HepG2 (cell line): ENCODE measurements at regions not wholly inside any gene's neighbourhood (a gene's known extent, or its start where the extent isn't known, plus 50 kb on each side); places are given as distances from the start of the nearest gene placed in this dataset.

ENCODE experiments used
- ATAC-seq: fragments of 200-7000 bp; cut with Tn5 transposase; 3 replicates; pipeline ENCODE4 v1.9.1; 2020; ENCODE audit warnings: mild to moderate bottlenecking, moderate library complexity
- BruUV-seq: library from RNA; stranded (reverse); fragments of 400-500 nt; replicated peaks from 2 replicates; lab custom pipeline; 2021; lab: Mats Ljungman, UMichigan
- CTCF ChIA-PET: fragments of 300-600 bp; formaldehyde crosslinking; extraction: SDS; loops from one replicate; lab custom pipeline; 2021; ENCODE audit warnings: low total read pairs, inconsistent platforms, low intra/inter-chr PET ratio; lab: Yijun Ruan, JAX
- POLR2A ChIA-PET: fragments of 350-600 bp; sonication (Branson Sonifier 250); formaldehyde crosslinking; loops from one replicate; lab custom pipeline; 2020; ENCODE audit warnings: antibody characterized with exemption, inconsistent platforms; lab: Yijun Ruan, JAX
- DNase-seq: peaks from one replicate; pipeline ENCODE4 v3.0.0-alpha.2; 2015; ENCODE audit warnings: low spot score
- FAIRE-seq: peaks from 3 replicates; lab custom pipeline; 2011; peaks lifted over from hg19 to GRCh38; lab: Jason Lieb, UNC
- H2AFZ ChIP-seq: one replicate; pipeline ENCODE4 v1.6.1; 2011; ENCODE audit warnings: low read length, inconsistent platforms
- H3K27ac ChIP-seq: fragments of 300-600 bp; 3 replicates; pipeline ENCODE4 v1.8.0; 2011; ENCODE audit warnings: mixed run types, mild to moderate bottlenecking, mixed read lengths, low read length, inconsistent platforms; ENCODE audit not compliant: insufficient read depth; ENCODE audit errors: extremely low read length
- H3K27me3 ChIP-seq, 2 experiments: fragments of 200-600 bp in 1 of 2; 2 replicates in 1 of 2; 3 replicates in 1 of 2; pipeline versions ENCODE4 v1.6.0 to v1.8.0; 2011; ENCODE audit warnings: low read length in 2 of 2, mild to moderate bottlenecking in 2 of 2, moderate library complexity in 2 of 2, inconsistent platforms in 1 of 2; ENCODE audit not compliant: insufficient read depth in 2 of 2, control insufficient read depth in 1 of 2
- H3K36me3 ChIP-seq, 2 experiments: fragments of 200-600 bp in 1 of 2; replicated peaks in 1 of 2; 2 replicates in 1 of 2; 3 replicates in 1 of 2; pipeline versions ENCODE4 v1.5.1 to v1.8.0; 2011; ENCODE audit warnings: low read length in 2 of 2, inconsistent platforms in 1 of 2; ENCODE audit not compliant: insufficient read depth in 2 of 2, control insufficient read depth in 1 of 2
- H3K4me1 ChIP-seq: 2 replicates; pipeline ENCODE4 v1.5.1; 2012; ENCODE audit warnings: low read length, inconsistent platforms; ENCODE audit not compliant: insufficient read depth
- H3K4me2 ChIP-seq: 2 replicates; pipeline ENCODE4 v1.6.0; 2011; ENCODE audit warnings: low read depth, low read length, inconsistent platforms
- H3K4me3 ChIP-seq, 3 experiments: fragments of 200-600 bp in 1 of 3; sonication (generic), shearing (Covaris generic) in 1 of 3; replicated peaks in 1 of 3; 2 replicates each; pipeline ENCODE4 v1.5.1; 2011 to 2016; ENCODE audit warnings: low read length in 3 of 3, inconsistent platforms in 2 of 3, low read depth in 2 of 3, mild to moderate bottlenecking in 2 of 3, control low read depth in 1 of 3, mixed read lengths in 1 of 3; ENCODE audit not compliant: insufficient read depth in 1 of 3
- H3K79me2 ChIP-seq: one replicate; pipeline ENCODE4 v1.6.1; 2011; ENCODE audit warnings: low read length, inconsistent platforms; ENCODE audit not compliant: insufficient read depth
- H3K9ac ChIP-seq: 2 replicates; pipeline ENCODE4 v1.6.0; 2011; ENCODE audit warnings: mild to moderate bottlenecking, low read depth, low read length, inconsistent platforms; ENCODE audit not compliant: insufficient read depth
- H3K9me3 ChIP-seq: 2 replicates; pipeline ENCODE4 v1.5.1; 2012; ENCODE audit warnings: mild to moderate bottlenecking, low read length
- H4K20me1 ChIP-seq: 2 replicates; pipeline ENCODE4 v1.6.0; 2011; ENCODE audit warnings: inconsistent platforms, mild to moderate bottlenecking, low read length, moderate library complexity; ENCODE audit not compliant: insufficient read depth
- BHLHE40 ChIP-seq: IDR thresholded peaks from 2 replicates; pipeline ENCODE4 v1.6.1; 2011; ENCODE audit warnings: low read length, improper control_type of control experiment
- BRD4 ChIP-seq: sonication (generic); formaldehyde crosslinking; IDR thresholded peaks from 2 replicates; pipeline ENCODE4 v1.4.0; 2020; ENCODE audit warnings: missing genetic modification reagents
- DZIP1 ChIP-seq: sonication (generic); formaldehyde crosslinking; IDR thresholded peaks from 2 replicates; pipeline ENCODE4 v1.5.0; 2020; ENCODE audit warnings: mild to moderate bottlenecking, missing genetic modification reagents
- EZH2 ChIP-seq: conservative IDR thresholded peaks from 2 replicates; pipeline ENCODE4 v1.6.1; 2012; ENCODE audit warnings: mild to moderate bottlenecking, low read depth, low read length, moderate library complexity
- ISL2 ChIP-seq: sonication (generic); formaldehyde crosslinking; IDR thresholded peaks from 2 replicates; pipeline ENCODE4 v1.5.0; 2020; ENCODE audit warnings: missing genetic modification reagents
- NKX3-1 ChIP-seq: sonication (generic); formaldehyde crosslinking; IDR thresholded peaks from 2 replicates; pipeline ENCODE4 v1.5.0; 2020; ENCODE audit warnings: missing genetic modification reagents
- POLR2G ChIP-seq: fragments of 200-400 bp; formaldehyde crosslinking; IDR thresholded peaks from 2 replicates; pipeline ENCODE4 v1.6.1; 2018; ENCODE audit warnings: mild to moderate bottlenecking, low read depth, low read length, moderate library complexity
- PRDM15 ChIP-seq: sonication (generic); formaldehyde crosslinking; IDR thresholded peaks from 2 replicates; pipeline ENCODE4 v1.4.0; 2020; ENCODE audit warnings: missing genetic modification reagents
- REL ChIP-seq: sonication (generic); formaldehyde crosslinking; conservative IDR thresholded peaks from 2 replicates; pipeline ENCODE4 v1.8.0; 2022; ENCODE audit warnings: mild to moderate bottlenecking, missing genetic modification reagents, moderate library complexity
- USF2 ChIP-seq, 2 experiments: sonication (generic) in 1 of 2; formaldehyde crosslinking in 1 of 2; IDR thresholded peaks; 2 replicates each; pipeline versions ENCODE4 v1.5.1 to v1.6.1; 2011 to 2020; ENCODE audit warnings: borderline replicate concordance in 1 of 2, low read depth in 1 of 2, low read length in 1 of 2, mild to moderate bottlenecking in 1 of 2, missing genetic modification reagents in 1 of 2, moderate library complexity in 1 of 2
- ZFX ChIP-seq: sonication (generic); formaldehyde crosslinking; IDR thresholded peaks from 2 replicates; pipeline ENCODE4 v1.4.0; 2020; ENCODE audit warnings: mild to moderate bottlenecking, low read depth, missing genetic modification reagents, moderate library complexity
- ZNF431 ChIP-seq: sonication (generic); formaldehyde crosslinking; IDR thresholded peaks from 2 replicates; pipeline ENCODE4 v1.9.0; 2022; ENCODE audit warnings: missing genetic modification reagents, low read depth, mild to moderate bottlenecking, borderline replicate concordance
- ZNF446 ChIP-seq: sonication (generic); formaldehyde crosslinking; IDR thresholded peaks from 2 replicates; pipeline ENCODE4 v1.5.0; 2020; ENCODE audit warnings: mild to moderate bottlenecking, missing genetic modification reagents
- ZNF563 ChIP-seq: sonication (generic); formaldehyde crosslinking; IDR thresholded peaks from 2 replicates; pipeline ENCODE4 v1.8.0; 2022; ENCODE audit warnings: mild to moderate bottlenecking, moderate library complexity, missing genetic modification reagents
- ZNF597 ChIP-seq: sonication (generic); formaldehyde crosslinking; IDR thresholded peaks from 2 replicates; pipeline ENCODE4 v1.5.0; 2020; ENCODE audit warnings: missing genetic modification reagents
- ZSCAN30 ChIP-seq: sonication (generic); formaldehyde crosslinking; IDR thresholded peaks from 2 replicates; pipeline ENCODE4 v1.5.0; 2020; ENCODE audit warnings: mild to moderate bottlenecking, missing genetic modification reagents
- WGBS: methylation state at CpG from one replicate; pipeline ENCODE4 v1.1.6; 2017; ENCODE audit warnings: low lambda C conversion rate; 5-methylcytosine and 5-hydroxymethylcytosine counted together
- in situ Hi-C: cut with HindIII; loops from 2 replicates; pipeline ENCODE4 v1.10.0; 2017; ENCODE audit warnings: low pct_unique_long_range_greater_than_20kb; ENCODE audit not compliant: extremely low pct_ligation_motif_present
- intact Hi-C: fragments of 100-400 bp; cut with micrococcal nuclease; formaldehyde crosslinking; loops from one replicate; pipeline ENCODE4 v1.10.0; 2022; ENCODE audit not compliant: unreplicated experiment

- H3K27me3 ChIP-seq, result no peaks in the 10 kb centered on the region
- no peak for ATAC-seq
- H3K4me2 ChIP-seq, result no peak overlapping the region
- no peaks in the 10 kb centered on the region for H3K4me1 ChIP-seq
- no peak for DNase-seq
- 5% methylated on average over 2 of the region's 2 CpGs for WGBS
- in situ Hi-C loops, result no loop called here
- H3K27ac ChIP-seq, result no peak overlapping the region
- FAIRE-seq, result no peak
- H3K4me3 ChIP-seq, result no peak overlapping the region
- H4K20me1 ChIP-seq, result no peaks in the 10 kb centered on the region
- H3K9ac ChIP-seq, result no peak overlapping the region
- H2AFZ ChIP-seq, result no peak overlapping the region
- H3K36me3 ChIP-seq, result no peaks in the 10 kb centered on the region
- intact Hi-C loops, result no loop called here
- CTCF ChIA-PET, result no interaction called here
- BruUV-seq, result no TSS peak
- no peaks in the 10 kb centered on the region for H3K79me2 ChIP-seq
- POLR2A ChIA-PET, result no interaction called here
- no peaks in the 10 kb centered on the region for H3K9me3 ChIP-seq
- TF ChIP-seq NKX3-1 (CRISPR knock-in tag), result no peak
- no peak for TF ChIP-seq ZNF446 (CRISPR knock-in tag)
- no peak for TF ChIP-seq BRD4
- no peak for TF ChIP-seq ZNF431 (CRISPR knock-in tag)
- no peak for TF ChIP-seq REL
- no peak for TF ChIP-seq USF2 (IDR thresholded peaks at IDR 0.05; ENCODE audit: low read depth, low read length)
- TF ChIP-seq USF2 (CRISPR knock-in tag; IDR thresholded peaks at IDR 0.05; ENCODE audit: borderline replicate concordance), result no peak
- TF ChIP-seq ZSCAN30 (CRISPR knock-in tag), result no peak
- TF ChIP-seq PRDM15 (CRISPR knock-in tag), result no peak
- TF ChIP-seq ZNF563 (CRISPR knock-in tag), result no peak
- no peak for TF ChIP-seq ISL2 (CRISPR knock-in tag)
- TF ChIP-seq DZIP1, result no peak
- TF ChIP-seq POLR2G, result no peak
- TF ChIP-seq ZNF597 (CRISPR knock-in tag), result no peak
- TF ChIP-seq BHLHE40, result no peak
- TF ChIP-seq ZFX (CRISPR knock-in tag), result no peak
- TF ChIP-seq EZH2, result no peak
Measured at GRCh38 chr11:122265981-122266380, 150.0 kb upstream of the BLID start.
